ENCODE measurements at regions not wholly inside any gene's neighbourhood (a gene's known extent, or its start where the extent isn't known, plus 50 kb on each side); places are given as distances from the start of the nearest gene placed in this dataset.

- DNase-seq (ENCODE audit: low read depth): no peak
These were observed 59.6 kb downstream of the OLIG3 start for GRCh38 chr6:137434640-137435039.

GRCh38 chr6:137432054-137432611 lies 62.1 kb downstream of the OLIG3 start:
- no peak for DNase-seq (ENCODE audit: low read depth)

- DNase-seq (ENCODE audit: low read depth): no peak
These were observed 63.2 kb downstream of the OLIG3 start for GRCh38 chr6:137430954-137431353.

- DNase-seq (ENCODE audit: low read depth): no peak
These were observed 66.4 kb downstream of the OLIG3 start for GRCh38 chr6:137427656-137428290.

- no peak for DNase-seq (ENCODE audit: low read depth)
These were observed 68.0 kb downstream of the OLIG3 start for GRCh38 chr6:137426007-137426689.

- no peak for DNase-seq (ENCODE audit: low read depth)
These were observed 69.9 kb downstream of the OLIG3 start for GRCh38 chr6:137424251-137424650.

- no peak for DNase-seq (ENCODE audit: low read depth)
These were observed 70.6 kb downstream of the OLIG3 start for GRCh38 chr6:137423451-137424168.

GRCh38 chr6:137417396-137417795 lies 76.8 kb downstream of the OLIG3 start:
- DNase-seq (ENCODE audit: low read depth): no peak

GRCh38 chr6:137416376-137417109 lies 77.7 kb downstream of the OLIG3 start:
- DNase-seq (ENCODE audit: low read depth): peak; percentile 3

- DNase-seq (ENCODE audit: low read depth): no peak
These were observed 78.4 kb downstream of the OLIG3 start for GRCh38 chr6:137415834-137416190.

GRCh38 chr6:137415127-137415833 lies 78.9 kb downstream of the OLIG3 start:
- DNase-seq (ENCODE audit: low read depth): peak; percentile 70

- no peak for DNase-seq (ENCODE audit: low read depth)
These were observed 79.6 kb downstream of the OLIG3 start for GRCh38 chr6:137414599-137414998.

GRCh38 chr6:137413482-137413881 lies 80.7 kb downstream of the OLIG3 start:
- DNase-seq (ENCODE audit: low read depth): no peak

GRCh38 chr6:137412562-137412961 lies 81.6 kb downstream of the OLIG3 start:
- DNase-seq (ENCODE audit: low read depth): no peak

- DNase-seq (ENCODE audit: low read depth): no peak
These were observed 84.9 kb downstream of the OLIG3 start for GRCh38 chr6:137409266-137409777.

- no peak for DNase-seq (ENCODE audit: low read depth)
These were observed 86.4 kb downstream of the OLIG3 start for GRCh38 chr6:137407816-137408215.

GRCh38 chr6:137405806-137406205 lies 88.4 kb downstream of the OLIG3 start:
- DNase-seq (ENCODE audit: low read depth): no peak

- DNase-seq (ENCODE audit: low read depth): no peak
These were observed 90.3 kb downstream of the OLIG3 start for GRCh38 chr6:137403855-137404254.

- no peak for DNase-seq (ENCODE audit: low read depth)
These were observed 90.8 kb downstream of the OLIG3 start for GRCh38 chr6:137403443-137403842.

GRCh38 chr6:137402143-137402680 lies 92.0 kb downstream of the OLIG3 start:
- DNase-seq (ENCODE audit: low read depth): no peak

GRCh38 chr6:137401088-137401487 lies 93.1 kb downstream of the OLIG3 start:
- DNase-seq (ENCODE audit: low read depth): no peak
